Activated CD8-positive, alpha-beta T cell treated with anti-CD3 and anti-CD28 coated beads for 36 hours (primary cell): ENCODE measurements at regions not wholly inside any gene's neighbourhood (a gene's known extent, or its start where the extent isn't known, plus 50 kb on each side); places are given as distances from the start of the nearest gene placed in this dataset.

Experiments
- ATAC-seq: fragments of 200-7000 bp; cut with Tn5 transposase; one replicate; pipeline ENCODE4 v1.10.0; 2021; ENCODE audit warnings: mild to moderate bottlenecking, moderate library complexity
- CTCF ChIA-PET: fragments of 350-600 bp; sonication (Branson Sonifier 250); formaldehyde crosslinking; loops from one replicate; lab custom pipeline; 2021; ENCODE audit warnings: antibody characterized with exemption; lab: Charles Lee
- POLR2A ChIA-PET: fragments of 350-600 bp; sonication (Branson Sonifier 250); formaldehyde crosslinking; loops from one replicate; lab custom pipeline; 2021; ENCODE audit warnings: antibody characterized with exemption; lab: Charles Lee
- DNase-seq: peaks from one replicate; pipeline ENCODE4 v3.0.0-alpha.2; 2020
- H3K27ac Mint-ChIP-seq: one replicate; pipeline ENCODE4 v1.8.0; 2021; ENCODE audit warnings: mild to moderate bottlenecking, mixed read lengths
- H3K27me3 Mint-ChIP-seq: one replicate; pipeline ENCODE4 v1.8.0; 2021; ENCODE audit warnings: mixed read lengths
- H3K36me3 Mint-ChIP-seq: one replicate; pipeline ENCODE4 v1.8.0; 2021; ENCODE audit warnings: low read depth, mixed read lengths
- H3K4me1 Mint-ChIP-seq: one replicate; pipeline ENCODE4 v1.8.0; 2021; ENCODE audit warnings: low read depth, mixed read lengths
- H3K4me3 Mint-ChIP-seq: one replicate; pipeline ENCODE4 v1.8.0; 2021; ENCODE audit warnings: mild to moderate bottlenecking, moderate library complexity, mixed read lengths
- H3K9me3 Mint-ChIP-seq: one replicate; pipeline ENCODE4 v1.8.0; 2021; ENCODE audit warnings: mixed read lengths
- intact Hi-C: fragments of 100-400 bp; cut with micrococcal nuclease; formaldehyde crosslinking; loops from one replicate; pipeline ENCODE4 v1.10.0; 2022
- TF ChIP-seq, protein P1 (sequence below): fragments of 200-600 bp; IDR thresholded peaks from one replicate; pipeline ENCODE4 v1.8.0; 2022; ENCODE audit warnings: antibody characterized with exemption, mild to moderate bottlenecking

DNA sequence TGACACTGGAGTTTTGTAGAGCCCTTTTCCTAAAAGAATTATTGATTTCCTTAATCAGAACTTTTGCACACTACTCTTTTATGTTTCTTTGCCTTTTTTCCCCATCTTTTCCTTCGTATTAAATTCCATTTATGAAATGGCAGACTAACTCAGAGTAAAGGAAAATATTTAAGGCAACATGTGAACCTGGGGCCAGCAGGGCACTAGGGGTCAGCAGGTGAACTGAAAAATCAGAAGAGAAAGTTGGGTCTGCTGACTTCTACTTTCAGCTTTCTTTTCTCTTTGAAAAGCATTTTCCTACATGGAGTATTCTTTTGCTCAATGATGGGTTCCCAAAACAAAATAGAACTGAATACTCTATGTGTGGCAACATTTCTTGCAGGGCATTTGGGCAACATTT lies 226.6 kb upstream of the EXOC2 start:
- CTCF ChIA-PET: no interaction called here

DNA sequence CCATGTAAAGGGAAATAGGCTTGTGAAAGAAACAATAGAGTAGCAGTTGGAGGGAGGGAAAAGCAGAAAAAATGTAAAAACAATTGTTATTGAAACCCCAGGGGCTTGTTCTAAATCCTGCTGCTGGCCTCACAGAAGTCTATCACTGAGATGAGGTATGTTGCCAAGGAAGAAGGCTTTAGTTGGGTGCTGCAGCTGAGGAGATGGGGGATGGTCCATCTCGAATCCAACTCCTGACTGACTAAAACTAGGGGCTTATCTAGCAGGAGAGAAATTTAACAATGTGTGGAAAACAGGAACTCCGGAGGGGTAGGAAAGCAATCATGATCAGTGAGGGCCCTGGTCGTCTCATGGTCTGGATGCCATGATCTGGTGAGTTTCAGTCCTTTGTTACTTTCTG lies 225.0 kb upstream of the EXOC2 start:
- no peak for DNase-seq
- intact Hi-C loops: no loop called here
- Mint-ChIP-seq H3K27ac (no peak overlapping the region), H3K4me3 (no peak overlapping the region), H3K36me3 (no peaks in the 10 kb centered on the region), H3K27me3 (peaks cover 12% of the 10 kb centered on the region), H3K9me3 (peaks cover 24% of the 10 kb centered on the region), H3K4me1 (no peaks in the 10 kb centered on the region)
- ATAC-seq: no peak
- TF ChIP-seq, protein P1, sequence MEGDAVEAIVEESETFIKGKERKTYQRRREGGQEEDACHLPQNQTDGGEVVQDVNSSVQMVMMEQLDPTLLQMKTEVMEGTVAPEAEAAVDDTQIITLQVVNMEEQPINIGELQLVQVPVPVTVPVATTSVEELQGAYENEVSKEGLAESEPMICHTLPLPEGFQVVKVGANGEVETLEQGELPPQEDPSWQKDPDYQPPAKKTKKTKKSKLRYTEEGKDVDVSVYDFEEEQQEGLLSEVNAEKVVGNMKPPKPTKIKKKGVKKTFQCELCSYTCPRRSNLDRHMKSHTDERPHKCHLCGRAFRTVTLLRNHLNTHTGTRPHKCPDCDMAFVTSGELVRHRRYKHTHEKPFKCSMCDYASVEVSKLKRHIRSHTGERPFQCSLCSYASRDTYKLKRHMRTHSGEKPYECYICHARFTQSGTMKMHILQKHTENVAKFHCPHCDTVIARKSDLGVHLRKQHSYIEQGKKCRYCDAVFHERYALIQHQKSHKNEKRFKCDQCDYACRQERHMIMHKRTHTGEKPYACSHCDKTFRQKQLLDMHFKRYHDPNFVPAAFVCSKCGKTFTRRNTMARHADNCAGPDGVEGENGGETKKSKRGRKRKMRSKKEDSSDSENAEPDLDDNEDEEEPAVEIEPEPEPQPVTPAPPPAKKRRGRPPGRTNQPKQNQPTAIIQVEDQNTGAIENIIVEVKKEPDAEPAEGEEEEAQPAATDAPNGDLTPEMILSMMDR: no peak
- POLR2A ChIA-PET: no interaction called here
- CTCF ChIA-PET: no interaction called here

More for the DNA sequence above, 226.6 kb upstream of the EXOC2 start:
- no peaks in the 10 kb centered on the region for H3K4me1 Mint-ChIP-seq
- POLR2A ChIA-PET: interaction anchor here (0.6 kb wide), 1 partner anchor 115 kb away, joined by 3 read pairs; no protein-coding TSS in a partner anchor
- peaks cover 24% of the 10 kb centered on the region for H3K9me3 Mint-ChIP-seq
- DNase-seq (no peak), ATAC-seq (no peak)
- TF ChIP-seq, protein P1: no peak
- no peak overlapping the region for H3K27ac Mint-ChIP-seq
- no peak overlapping the region for H3K4me3 Mint-ChIP-seq
- intact Hi-C loops: no loop called here
- H3K36me3 Mint-ChIP-seq: no peaks in the 10 kb centered on the region
- peaks cover 19% of the 10 kb centered on the region for H3K27me3 Mint-ChIP-seq

DNA sequence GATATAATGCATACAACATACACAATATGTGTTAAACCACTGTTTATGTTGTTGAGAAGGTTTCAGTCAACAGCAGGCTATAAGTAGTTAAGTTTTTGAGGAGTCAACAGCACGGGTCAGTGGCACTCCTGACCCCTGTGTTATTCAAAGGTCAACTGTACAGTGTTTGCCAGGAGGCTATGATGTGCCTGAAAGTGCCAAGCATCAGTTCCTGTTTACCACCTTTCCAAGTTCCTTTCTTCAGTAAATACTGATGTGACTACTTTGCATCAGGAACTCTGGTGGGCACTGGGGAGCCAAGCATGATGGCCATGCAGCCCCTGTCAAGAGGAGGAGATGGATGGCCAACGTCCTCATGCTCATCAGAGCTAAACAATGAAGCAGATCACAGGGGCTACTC lies 224.4 kb upstream of the EXOC2 start:
- no peak overlapping the region for H3K27ac Mint-ChIP-seq
- TF ChIP-seq, protein P1: no peak
- CTCF ChIA-PET: no interaction called here

DNA sequence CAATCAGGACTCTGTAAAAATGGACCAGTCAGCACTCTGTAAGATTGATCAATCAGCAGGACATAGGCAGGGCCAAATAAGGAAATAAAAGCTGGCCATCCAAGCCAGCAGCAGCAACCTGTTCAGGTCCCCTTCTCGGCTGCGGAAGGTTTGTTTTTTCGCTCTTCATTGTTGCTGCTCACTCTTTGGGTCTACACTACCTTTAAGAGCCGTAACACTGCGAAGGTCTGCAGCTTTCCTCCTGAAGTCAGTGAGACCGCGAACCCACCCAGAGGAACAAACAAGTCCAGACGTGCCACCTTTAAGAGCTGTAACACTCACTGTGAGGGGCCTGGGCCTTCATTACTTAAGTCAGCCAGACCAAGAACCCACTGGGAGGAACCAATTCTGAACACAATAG lies 223.2 kb upstream of the EXOC2 start:
- Mint-ChIP-seq H3K4me1 (no peaks in the 10 kb centered on the region), H3K36me3 (no peaks in the 10 kb centered on the region), H3K9me3 (peaks cover 19% of the 10 kb centered on the region), H3K27ac (no peak overlapping the region), H3K4me3 (no peak overlapping the region), H3K27me3 (peaks cover 13% of the 10 kb centered on the region)
- POLR2A ChIA-PET: no interaction called here
- ATAC-seq: no peak
- no peak for DNase-seq
- TF ChIP-seq, protein P1: no peak
- intact Hi-C loops: no loop called here
- CTCF ChIA-PET: no interaction called here

More for the DNA sequence above, 224.4 kb upstream of the EXOC2 start:
- POLR2A ChIA-PET: no interaction called here
- intact Hi-C loops: no loop called here
- no peak overlapping the region for H3K4me3 Mint-ChIP-seq
- peaks cover 24% of the 10 kb centered on the region for H3K9me3 Mint-ChIP-seq
- peaks cover 10% of the 10 kb centered on the region for H3K27me3 Mint-ChIP-seq
- H3K4me1 Mint-ChIP-seq: no peaks in the 10 kb centered on the region
- H3K36me3 Mint-ChIP-seq: no peaks in the 10 kb centered on the region
- ATAC-seq (no peak), DNase-seq (no peak)

DNA sequence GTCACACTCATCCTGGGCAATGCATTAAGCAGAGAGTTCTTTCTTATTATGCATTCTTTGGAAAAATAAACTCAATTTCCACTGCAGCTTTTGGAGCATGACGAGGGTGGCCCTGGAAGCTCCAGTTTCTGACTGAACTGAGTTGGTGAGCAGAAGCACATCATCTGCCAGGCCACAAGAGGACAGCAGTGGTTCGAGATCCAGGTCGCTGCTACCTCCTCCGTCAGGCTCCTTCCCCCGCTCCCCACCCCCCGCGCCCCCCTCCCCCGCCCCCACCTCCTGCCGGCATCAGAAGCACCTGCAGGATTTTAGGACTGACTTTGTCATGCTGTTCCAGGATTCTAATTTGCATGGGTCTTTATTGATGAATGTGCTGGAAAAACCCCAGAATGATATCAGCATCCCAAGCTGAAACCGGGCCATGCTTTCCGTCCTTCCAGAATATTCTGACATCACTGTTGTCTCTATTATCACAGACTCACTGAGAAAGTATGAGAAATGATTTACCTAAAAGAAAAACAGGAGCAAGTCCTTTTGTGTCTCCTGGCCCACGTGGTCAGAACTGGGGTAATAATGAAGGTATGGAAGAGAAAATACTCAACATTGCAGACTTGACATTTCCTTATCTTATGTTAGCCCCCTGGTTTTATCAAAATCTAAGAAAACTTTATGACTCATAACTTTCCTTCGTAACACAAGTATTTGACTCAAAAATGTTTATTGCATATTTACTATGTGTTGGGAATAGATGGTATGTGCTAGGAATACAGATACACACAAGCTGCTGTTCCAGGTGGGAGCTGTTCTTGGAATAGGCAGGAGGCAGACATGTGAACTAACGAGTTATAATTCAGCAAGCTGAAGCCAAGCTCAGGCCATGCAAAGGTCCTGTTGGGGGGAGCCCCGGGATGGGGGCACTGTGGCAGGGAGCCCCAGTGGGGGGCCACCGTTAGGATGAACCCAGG lies 220.2 kb upstream of the EXOC2 start:
- ChIA-PET CTCF (interaction anchor here (1.1 kb wide), 1 partner anchor 19 kb away, joined by 3 read pairs; no protein-coding TSS in a partner anchor), POLR2A (no interaction called here)
- intact Hi-C loops: no loop called here
- no peaks in the 10 kb centered on the region for H3K4me1 Mint-ChIP-seq
- no peak overlapping the region for H3K27ac Mint-ChIP-seq
- peaks cover 7% of the 10 kb centered on the region for H3K9me3 Mint-ChIP-seq
- H3K4me3 Mint-ChIP-seq: no peak overlapping the region
- TF ChIP-seq, protein P1: no peak
- DNase-seq (no peak), ATAC-seq (no peak)
- H3K36me3 Mint-ChIP-seq: no peaks in the 10 kb centered on the region
- H3K27me3 Mint-ChIP-seq: peaks cover 16% of the 10 kb centered on the region
